GM23338 (cell line): ENCODE measurements at regions not wholly inside any gene's neighbourhood (a gene's known extent, or its start where the extent isn't known, plus 50 kb on each side); places are given as distances from the start of the nearest gene placed in this dataset.

ENCODE experiments used
- ATAC-seq: fragments of 200-7000 bp; cut with Tn5 transposase; 3 replicates; pipeline ENCODE4 v1.9.1; 2020
- DNase-seq: peaks from one replicate; pipeline ENCODE4 v3.0.0-alpha.2; 2015; ENCODE audit warnings: low spot score
- H2AFZ ChIP-seq: fragments of 200-600 bp; sonication (generic); 2 replicates; pipeline ENCODE4 v1.8.0; 2016; ENCODE audit warnings: antibody characterized with exemption, mild to moderate bottlenecking, moderate library complexity
- H3F3A ChIP-seq: fragments of 200-600 bp; sonication (generic); replicated peaks from 2 replicates; pipeline ENCODE4 v1.8.0; 2017; ENCODE audit warnings: antibody characterized with exemption, mixed run types, low read depth
- H3K27ac ChIP-seq: fragments of 200-600 bp; sonication (generic); 2 replicates; pipeline ENCODE4 v1.6.1; 2016; ENCODE audit warnings: low read depth
- H3K27me3 ChIP-seq: fragments of 200-600 bp; sonication (generic); 2 replicates; pipeline ENCODE4 v1.8.0; 2016; ENCODE audit warnings: mild to moderate bottlenecking, mixed run types, moderate library complexity; ENCODE audit not compliant: insufficient read depth
- H3K36me3 ChIP-seq: fragments of 200-600 bp; sonication (generic); 2 replicates; pipeline ENCODE4 v1.8.0; 2016; ENCODE audit warnings: mild to moderate bottlenecking; ENCODE audit not compliant: insufficient read depth
- H3K4me1 ChIP-seq: fragments of 200-600 bp; sonication (generic); 2 replicates; pipeline ENCODE4 v1.8.0; 2016; ENCODE audit warnings: mild to moderate bottlenecking, moderate library complexity; ENCODE audit not compliant: insufficient read depth
- H3K4me2 ChIP-seq: fragments of 200-600 bp; sonication (generic); 2 replicates; pipeline ENCODE4 v1.7.1; 2017; ENCODE audit warnings: mixed run types
- H3K4me3 ChIP-seq: fragments of 200-600 bp; sonication (generic); 2 replicates; pipeline ENCODE4 v1.6.1; 2016; ENCODE audit warnings: mixed run types
- H3K79me2 ChIP-seq: fragments of 200-600 bp; sonication (generic); replicated peaks from 2 replicates; pipeline ENCODE4 v1.8.0; 2017; ENCODE audit warnings: mild to moderate bottlenecking; ENCODE audit not compliant: insufficient read depth
- H3K9me2 ChIP-seq: fragments of 200-600 bp; sonication (generic); 2 replicates; pipeline ENCODE4 v1.8.0; 2017; ENCODE audit not compliant: insufficient read depth
- H4K20me1 ChIP-seq: fragments of 200-600 bp; sonication (generic); replicated peaks from 2 replicates; pipeline ENCODE4 v1.8.0; 2017; ENCODE audit warnings: mild to moderate bottlenecking; ENCODE audit not compliant: insufficient read depth
- H3K27ac Mint-ChIP-seq: 2 replicates; pipeline ENCODE4 v1.8.0; 2020; ENCODE audit warnings: inconsistent platforms, mild to moderate bottlenecking, moderate library complexity, mixed read lengths
- H3K27me3 Mint-ChIP-seq: 3 replicates; pipeline ENCODE4 v1.8.0; 2022; ENCODE audit warnings: low read depth, mild to moderate bottlenecking, moderate library complexity, mixed read lengths, inconsistent platforms; ENCODE audit not compliant: insufficient read depth, poor library complexity
- H3K36me3 Mint-ChIP-seq: 3 replicates; pipeline ENCODE4 v1.8.0; 2021; ENCODE audit warnings: low read depth, mild to moderate bottlenecking, inconsistent platforms, moderate library complexity, mixed read lengths
- H3K4me1 Mint-ChIP-seq: 3 replicates; pipeline ENCODE4 v1.8.0; 2020; ENCODE audit warnings: mild to moderate bottlenecking, inconsistent platforms, mixed read lengths
- H3K4me3 Mint-ChIP-seq: 3 replicates; pipeline ENCODE4 v1.8.0; 2021; ENCODE audit warnings: moderate library complexity, mild to moderate bottlenecking, inconsistent platforms, mixed read lengths
- H3K9me3 Mint-ChIP-seq: 3 replicates; pipeline ENCODE4 v1.8.0; 2020; ENCODE audit warnings: moderate library complexity, mild to moderate bottlenecking, inconsistent platforms, mixed read lengths
- CREB1 ChIP-seq: fragments of 250-450 bp; sonication (Bioruptor Pico); IDR thresholded peaks from 2 replicates; pipeline ENCODE4 v1.5.0; 2020; ENCODE audit warnings: low read depth, mild to moderate bottlenecking, moderate library complexity
- CTCF ChIP-seq, 2 experiments: fragments of 200-600 bp in 1 of 2; sonication (generic) in 1 of 2; conservative IDR thresholded peaks; 2 replicates each; pipeline versions ENCODE4 v1.5.1 to v1.6.1; 2016 to 2017; ENCODE audit warnings: antibody characterized with exemption in 2 of 2, low read depth in 2 of 2, mild to moderate bottlenecking in 2 of 2, moderate library complexity in 1 of 2
- ETS1 ChIP-seq: IDR thresholded peaks from 2 replicates; pipeline ENCODE4 v1.6.1; 2016; ENCODE audit warnings: antibody characterized with exemption
- EZH2 ChIP-seq: fragments of 200-600 bp; sonication (generic); IDR thresholded peaks from one replicate; pipeline ENCODE4 v1.8.0; 2017; ENCODE audit warnings: antibody characterized with exemption, mild to moderate bottlenecking, low read depth; ENCODE audit not compliant: unreplicated experiment
- EZH2phosphoT487 ChIP-seq: fragments of 200-600 bp; sonication (generic); IDR thresholded peaks from one replicate; pipeline ENCODE4 v1.8.1; 2018; ENCODE audit warnings: antibody characterized with exemption; ENCODE audit not compliant: unreplicated experiment
- JUNB ChIP-seq: IDR thresholded peaks from one replicate; pipeline ENCODE4 v1.6.1; 2016; ENCODE audit warnings: antibody characterized with exemption; ENCODE audit not compliant: unreplicated experiment
- NANOG ChIP-seq: IDR thresholded peaks from 2 replicates; pipeline ENCODE4 v1.6.1; 2016; ENCODE audit warnings: antibody characterized with exemption, borderline replicate concordance
- POLR2AphosphoS5 ChIP-seq: IDR thresholded peaks from 2 replicates; pipeline ENCODE4 v1.6.1; 2016; ENCODE audit warnings: antibody characterized with exemption, low read depth
- REST ChIP-seq: IDR thresholded peaks from one replicate; pipeline ENCODE4 v1.6.1; 2018; ENCODE audit warnings: antibody characterized with exemption; ENCODE audit not compliant: unreplicated experiment
- STAT1 ChIP-seq: IDR thresholded peaks from one replicate; pipeline ENCODE4 v1.6.1; 2016; ENCODE audit warnings: antibody characterized with exemption; ENCODE audit not compliant: unreplicated experiment
- ZNF114 ChIP-seq: fragments of 250-450 bp; sonication (Bioruptor Pico); IDR thresholded peaks from 2 replicates; pipeline ENCODE4 v1.5.0; 2020; ENCODE audit warnings: mild to moderate bottlenecking, moderate library complexity
- ZNF331 ChIP-seq: fragments of 250-450 bp; sonication (Bioruptor Pico); IDR thresholded peaks from 2 replicates; pipeline ENCODE4 v1.5.0; 2020; ENCODE audit warnings: low read depth, mild to moderate bottlenecking, moderate library complexity
- ZNF462 ChIP-seq: fragments of 250-450 bp; sonication (Bioruptor Pico); IDR thresholded peaks from 2 replicates; pipeline ENCODE4 v1.5.0; 2020; ENCODE audit warnings: mild to moderate bottlenecking, moderate library complexity

- ATAC-seq: no peak
- Mint-ChIP-seq H3K9me3 (no peaks in the 10 kb centered on the region), H3K4me1 (no peaks in the 10 kb centered on the region), H3K27me3 (peaks cover 3% of the 10 kb centered on the region), H3K27ac (no peak overlapping the region), H3K36me3 (no peaks in the 10 kb centered on the region), H3K4me3 (no peak overlapping the region)
- Histone ChIP-seq H3K27ac (no peak overlapping the region), H4K20me1 (no peaks in the 10 kb centered on the region), H3K27me3 (no peaks in the 10 kb centered on the region), H3F3A (no peaks in the 10 kb centered on the region), H3K4me1 (no peaks in the 10 kb centered on the region), H3K4me2 (no peak overlapping the region), H3K79me2 (no peaks in the 10 kb centered on the region), H2AFZ (no peak overlapping the region), H3K9me2 (no peaks in the 10 kb centered on the region; the same call in 1 of the 2 replicates), H3K4me3 (no peak overlapping the region), H3K36me3 (no peaks in the 10 kb centered on the region)
- TF ChIP-seq POLR2AphosphoS5 (no peak), EZH2 (no peak), STAT1 (no peak), EZH2phosphoT487 (no peak), CTCF (conservative IDR thresholded peaks at IDR 0.05; ENCODE audit: low read depth in 2 of 2) (no peak), ZNF331 (CRISPR knock-in tag) (no peak), REST (no peak), ZNF462 (no peak), ETS1 (no peak), CREB1 (CRISPR knock-in tag) (no peak), NANOG (no peak), JUNB (no peak), ZNF114 (no peak)
- no peak for DNase-seq
These were observed 123.3 kb upstream of the NYAP2 start for GRCh38 chr2:225276207-225276606.
